HL-60/S4 treated with retinoic acid at 250 ng/mL for 4 days and 3 days (cell line): ENCODE measurements at regions not wholly inside any gene's neighbourhood (a gene's known extent, or its start where the extent isn't known, plus 50 kb on each side); places are given as distances from the start of the nearest gene placed in this dataset.
"Not testable (repeated sequence)": the region's sequence is repeated elsewhere in the genome, so short reads cannot be mapped to it uniquely, and the experiment has no call there.

Experiments
- in situ Hi-C: fragments of 300-500 bp; cut with MboI; formaldehyde crosslinking; loops from 2 replicates; pipeline ENCODE4 v1.7.0; 2022; ENCODE audit warnings: low sequenced_read_pairs

DNA sequence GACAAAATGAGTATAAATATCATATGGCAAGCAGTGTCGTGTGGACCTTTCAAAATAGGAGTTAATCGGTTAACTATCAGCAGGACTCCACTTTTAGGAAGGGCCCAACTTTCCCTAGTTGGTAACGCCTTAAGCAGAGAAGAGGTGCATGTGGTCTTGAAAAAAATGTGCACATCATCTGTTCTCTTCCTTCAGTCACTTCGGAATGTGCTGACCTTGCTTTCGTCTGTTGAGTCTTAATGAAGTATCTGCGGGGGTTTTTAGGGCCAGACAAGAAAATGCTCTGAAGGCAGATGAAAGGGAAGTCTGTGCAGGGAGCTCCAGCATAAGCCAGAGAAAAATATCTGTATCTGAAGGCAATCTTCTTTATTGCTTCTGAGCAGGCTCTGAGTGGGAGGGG lies 185.2 kb downstream of the AEBP2 start:
- in situ Hi-C loops: no loop called here

DNA sequence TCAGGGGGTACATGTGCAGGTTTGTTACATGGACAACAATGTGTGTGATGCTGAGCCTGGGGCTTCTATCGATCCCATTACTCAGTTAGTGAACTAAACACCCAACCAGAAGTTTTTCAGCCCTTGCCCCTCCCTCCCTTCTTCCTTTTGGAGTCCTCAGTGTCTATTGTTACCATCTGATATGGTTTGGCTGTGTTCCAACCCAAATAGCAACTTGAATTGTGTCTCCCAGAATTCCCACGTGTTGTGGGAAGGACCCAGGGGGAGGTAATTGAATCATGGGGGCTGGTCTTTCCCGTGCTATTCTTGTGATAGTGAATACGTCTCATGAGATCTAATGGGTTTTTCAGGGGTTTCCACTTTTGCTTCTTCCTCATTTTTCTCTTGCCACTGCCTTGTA lies 186.3 kb downstream of the AEBP2 start:
- in situ Hi-C loops: not testable (repeated sequence)

DNA sequence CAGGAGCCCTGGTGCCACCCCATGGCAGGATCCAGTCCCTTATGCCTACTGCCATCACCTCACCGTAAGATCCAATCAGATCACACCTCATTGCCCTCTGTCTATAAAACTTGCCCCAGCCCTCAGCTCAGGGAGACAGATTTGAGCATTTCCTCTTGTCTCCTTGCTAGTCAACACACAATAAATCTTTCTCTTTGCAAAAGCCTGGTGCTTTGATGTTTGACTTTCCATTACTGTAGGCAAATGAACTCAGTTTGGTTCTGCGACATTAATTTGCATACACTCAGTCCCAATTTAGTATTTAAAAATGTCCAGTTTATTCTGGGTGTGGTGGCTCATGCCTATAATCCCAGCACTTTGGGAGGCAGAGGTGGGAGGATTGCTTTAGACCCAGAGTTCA lies 188.4 kb downstream of the AEBP2 start:
- in situ Hi-C loops: no loop called here

DNA sequence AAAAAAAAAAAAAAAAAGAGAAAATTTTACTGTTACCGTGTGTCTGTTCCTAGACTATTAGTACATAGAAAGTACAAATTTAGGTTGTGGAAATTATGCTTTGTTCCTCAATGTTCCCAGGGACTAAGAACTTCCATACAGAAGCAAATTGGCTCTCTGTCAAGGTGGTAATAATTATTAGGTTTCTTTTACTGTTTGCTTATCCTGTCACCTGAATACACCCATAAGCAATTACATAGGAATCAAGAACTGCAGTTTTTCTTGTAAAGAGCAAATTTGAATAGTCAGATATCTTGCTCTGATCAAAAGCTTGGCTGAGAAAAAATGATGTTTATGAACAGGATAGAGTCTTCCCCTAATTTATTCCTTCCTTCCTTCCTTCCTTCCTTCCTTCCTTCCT lies 191.2 kb downstream of the AEBP2 start:
- in situ Hi-C loops: no loop called here

DNA sequence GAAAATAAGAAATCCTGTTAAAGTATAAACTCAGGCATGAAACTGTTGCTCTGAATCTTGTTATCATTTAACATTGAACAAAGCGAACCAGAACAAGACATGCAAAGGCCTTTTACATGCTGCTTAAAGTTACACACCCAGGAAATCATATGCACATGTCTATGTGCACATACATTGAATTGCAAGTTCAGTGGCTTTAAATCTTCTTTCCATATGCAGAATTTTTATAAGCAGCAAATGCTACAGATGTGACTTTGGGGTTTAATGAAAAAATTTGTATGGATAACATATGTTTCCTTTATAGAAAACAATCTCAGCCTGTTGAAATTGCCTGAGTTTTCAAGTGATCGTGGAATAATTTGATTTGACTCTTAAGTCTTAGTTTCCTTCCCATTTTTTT lies 193.9 kb downstream of the AEBP2 start:
- in situ Hi-C loops: no loop called here

DNA sequence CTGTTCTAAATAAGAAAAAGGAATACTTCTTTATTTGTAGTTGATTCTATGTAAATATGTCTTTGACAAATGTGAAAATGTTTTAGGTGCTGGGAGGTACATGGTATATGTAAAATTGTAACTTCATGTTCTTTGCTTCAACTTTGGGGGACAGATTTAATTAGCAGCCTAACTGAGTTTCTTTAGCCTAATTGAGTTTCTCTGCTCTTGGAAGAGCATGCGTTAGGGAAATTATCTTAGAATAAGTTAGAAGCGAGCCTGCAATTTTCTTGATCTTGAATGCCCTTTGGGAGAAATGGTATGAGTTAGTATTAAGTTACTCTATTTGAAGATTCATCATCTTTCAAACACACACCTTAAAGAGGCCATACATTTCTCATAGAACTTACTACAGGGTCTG lies 194.3 kb downstream of the AEBP2 start:
- in situ Hi-C loops: no loop called here

DNA sequence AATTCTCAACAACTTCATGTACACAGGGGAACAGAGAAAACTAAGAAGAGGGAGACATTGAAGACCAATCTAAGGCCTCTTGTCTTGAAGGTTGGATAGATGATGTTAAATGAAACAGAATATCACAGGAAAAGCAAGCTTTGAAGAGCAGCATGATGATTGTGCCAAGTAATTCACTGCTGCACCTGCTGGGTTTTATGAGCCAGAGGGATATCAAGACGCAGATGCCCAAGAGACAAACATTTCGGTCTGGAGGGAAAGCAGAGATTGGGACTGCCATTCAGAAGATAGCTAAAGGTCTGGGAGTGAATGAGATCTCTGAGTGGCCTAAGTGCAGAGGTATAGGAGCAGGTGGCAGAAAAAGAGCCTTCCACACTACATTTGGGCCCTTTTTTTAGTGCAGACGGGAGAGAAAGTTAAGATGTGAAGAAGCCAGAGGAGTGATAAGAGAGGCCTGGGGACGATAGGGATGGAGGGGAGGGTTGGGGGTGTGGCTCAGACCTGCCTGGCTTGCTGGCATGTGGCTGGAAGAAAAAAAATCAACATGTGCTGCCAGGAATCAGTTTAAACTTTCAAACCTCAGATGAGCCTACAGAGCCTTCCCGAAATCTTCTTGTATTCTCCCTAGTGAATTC lies 200.6 kb downstream of the AEBP2 start:
- in situ Hi-C loops: no loop called here

DNA sequence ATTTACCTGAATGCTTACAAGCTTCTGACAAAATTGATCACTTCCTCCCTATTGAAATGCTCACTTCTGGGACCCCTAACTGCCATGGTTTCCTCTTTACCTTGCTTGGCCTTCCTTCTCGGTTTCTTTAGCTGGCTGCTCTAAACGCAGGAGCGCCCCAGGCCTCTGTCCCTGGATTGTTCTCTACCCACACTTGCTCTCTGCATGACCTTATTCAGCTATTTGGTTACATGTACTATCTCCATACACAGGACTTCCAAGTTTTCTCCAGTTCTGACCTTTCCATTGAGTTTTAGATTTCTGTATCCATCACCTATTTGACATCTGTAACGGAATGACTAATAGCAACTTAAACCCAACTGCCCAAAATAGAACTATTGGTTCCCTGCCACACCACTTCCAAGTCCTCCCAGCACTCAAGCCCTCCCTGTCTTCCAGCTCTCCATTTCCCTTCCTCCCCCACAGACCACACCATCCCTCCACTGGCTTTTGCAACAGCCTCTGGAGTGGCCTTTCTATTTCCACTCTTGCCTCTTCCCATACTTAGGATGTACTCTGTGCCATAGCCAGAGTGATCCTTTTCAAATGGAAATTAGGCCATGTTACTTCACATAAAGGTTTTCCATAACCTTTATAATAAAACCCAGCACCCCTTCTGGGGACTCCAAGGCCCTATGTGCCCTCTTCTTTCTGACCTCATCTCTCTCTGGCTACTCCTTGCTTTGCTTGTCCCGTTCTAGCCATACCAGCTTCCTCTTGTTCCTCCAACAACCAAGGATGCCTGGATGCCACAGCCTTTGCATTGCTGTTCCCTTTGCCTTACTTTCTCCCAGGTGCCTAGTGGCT lies 202.2 kb downstream of the AEBP2 start:
- in situ Hi-C loops: no loop called here

DNA sequence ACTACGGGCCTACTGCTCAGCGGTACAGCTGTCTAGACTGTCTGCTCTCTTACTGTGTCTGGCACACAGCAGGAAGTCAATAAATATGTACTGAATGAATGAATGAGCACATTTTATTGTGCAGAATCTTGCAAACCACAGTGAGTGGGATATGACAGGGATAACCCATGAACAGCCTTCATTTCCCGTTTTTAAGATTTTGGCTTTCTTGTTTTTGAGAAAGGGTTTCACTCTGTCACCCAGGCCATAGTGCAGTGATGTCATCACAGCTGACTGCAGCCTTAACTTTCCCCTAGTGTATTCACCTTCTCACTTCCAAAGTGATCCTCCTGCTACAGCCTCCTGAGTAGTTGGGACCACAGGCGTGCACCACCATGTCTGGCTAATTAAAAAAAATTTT lies 203.1 kb downstream of the AEBP2 start:
- in situ Hi-C loops: no loop called here

DNA sequence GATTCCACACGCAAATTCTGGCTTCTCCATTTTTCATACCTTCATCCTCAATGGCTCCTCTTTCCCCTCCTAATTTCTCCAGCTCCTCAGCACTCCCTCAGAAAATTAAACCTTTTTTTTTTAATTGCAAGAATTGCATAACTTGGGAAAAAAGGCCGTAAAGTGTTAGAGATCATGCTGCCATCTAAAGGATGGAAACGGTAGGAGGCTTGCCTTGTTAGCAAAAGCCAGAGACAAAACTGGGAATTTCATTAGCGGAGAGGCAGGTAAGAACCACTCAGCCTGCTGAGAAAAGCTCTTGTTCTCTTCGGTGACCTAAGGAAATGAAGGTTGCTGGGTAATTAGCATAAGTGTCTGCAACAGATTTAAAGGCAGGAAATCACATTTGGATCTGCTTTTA lies 204.3 kb downstream of the AEBP2 start:
- in situ Hi-C loops: no loop called here

DNA sequence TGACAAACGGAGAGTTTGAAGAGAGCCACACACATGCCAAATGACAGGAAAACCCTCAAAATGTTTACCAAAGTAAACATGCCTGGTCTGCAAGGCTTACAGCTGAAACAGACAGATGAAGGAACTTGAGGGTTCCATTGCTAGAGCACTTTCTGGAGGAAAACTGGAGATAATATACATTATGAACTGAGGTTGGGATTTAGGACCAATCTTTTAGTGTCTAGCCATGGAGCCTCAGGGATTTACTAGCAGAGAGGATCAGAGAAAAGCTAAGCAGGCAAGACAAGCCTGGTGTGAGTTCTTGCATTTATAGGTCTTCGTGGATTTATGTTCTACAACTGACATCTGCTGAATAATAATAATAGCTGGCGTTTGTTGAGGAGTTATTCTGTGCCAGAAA lies 205.3 kb downstream of the AEBP2 start:
- in situ Hi-C loops: no loop called here

DNA sequence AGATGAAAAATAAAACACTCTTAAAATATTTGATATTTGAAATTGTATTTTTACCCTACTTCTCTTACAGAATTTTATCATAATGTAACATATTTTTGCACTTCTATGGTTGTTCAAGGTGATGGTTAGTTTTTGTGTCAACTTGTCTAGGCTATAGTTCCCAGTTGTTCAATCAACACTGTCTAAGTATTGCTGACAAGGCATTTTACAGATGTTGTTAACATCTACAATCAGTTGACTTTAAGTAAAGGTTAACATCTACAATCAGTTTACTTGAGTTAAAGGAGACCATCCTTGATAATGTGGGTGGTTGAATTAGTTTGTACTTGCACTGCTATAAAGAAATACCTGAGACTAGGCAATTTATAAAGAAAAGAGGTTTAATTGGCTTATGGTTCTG lies 206.5 kb downstream of the AEBP2 start:
- in situ Hi-C loops: no loop called here

DNA sequence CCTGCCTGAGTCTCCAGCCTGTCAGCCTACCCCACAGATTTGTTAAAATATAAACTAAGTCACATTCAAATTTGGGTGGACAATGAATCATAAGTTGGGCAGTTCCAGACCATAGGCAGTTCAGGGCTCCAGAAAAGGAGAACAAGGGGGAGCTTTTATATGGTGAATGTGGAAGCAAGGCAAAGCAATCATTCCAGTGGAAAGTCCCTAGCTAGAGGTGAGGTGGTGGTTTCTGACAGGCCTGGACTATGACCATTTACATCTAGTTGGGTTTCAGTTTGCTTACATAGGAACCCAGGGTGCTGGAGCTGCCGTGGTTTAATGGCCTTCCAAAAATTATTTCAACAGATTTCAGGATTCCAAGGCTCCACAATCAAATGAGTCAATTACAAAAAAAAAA lies 207.3 kb downstream of the AEBP2 start:
- in situ Hi-C loops: no loop called here

DNA sequence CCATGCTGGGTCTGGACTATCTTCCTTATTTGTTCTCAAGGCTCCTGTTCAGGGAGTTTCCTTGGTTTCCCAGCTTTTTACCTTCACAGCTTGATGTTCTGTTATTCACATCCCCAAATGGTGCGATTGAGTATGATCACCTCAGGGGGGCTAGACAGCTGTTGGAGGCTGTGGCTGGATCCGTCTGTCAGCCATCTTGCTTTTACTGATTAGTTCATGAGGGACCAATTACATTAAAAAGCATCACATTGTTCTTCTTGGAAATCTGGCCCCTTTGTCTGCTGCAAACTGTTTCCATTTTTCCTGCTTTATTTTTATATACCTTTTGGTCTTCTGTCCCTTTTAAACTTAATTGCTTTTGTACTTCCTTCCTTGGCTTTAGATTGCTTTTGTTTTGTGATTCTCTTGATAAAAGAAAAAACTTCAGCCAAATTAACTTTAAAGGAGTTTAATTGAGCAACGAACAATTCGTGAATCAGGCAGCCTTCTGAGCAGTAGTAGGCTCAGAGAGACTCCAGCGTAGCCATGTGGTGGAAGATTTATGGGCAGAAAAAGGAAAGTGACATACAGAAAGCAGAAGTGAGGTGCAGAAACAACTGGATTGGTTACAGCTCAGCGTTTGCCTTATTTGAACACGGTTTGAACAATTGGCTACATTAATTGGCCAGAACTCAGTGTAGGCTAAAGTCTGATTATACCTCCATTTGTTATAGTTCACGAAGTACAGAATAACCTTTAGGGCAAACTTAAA lies 208.7 kb downstream of the AEBP2 start:
- in situ Hi-C loops: no loop called here

DNA sequence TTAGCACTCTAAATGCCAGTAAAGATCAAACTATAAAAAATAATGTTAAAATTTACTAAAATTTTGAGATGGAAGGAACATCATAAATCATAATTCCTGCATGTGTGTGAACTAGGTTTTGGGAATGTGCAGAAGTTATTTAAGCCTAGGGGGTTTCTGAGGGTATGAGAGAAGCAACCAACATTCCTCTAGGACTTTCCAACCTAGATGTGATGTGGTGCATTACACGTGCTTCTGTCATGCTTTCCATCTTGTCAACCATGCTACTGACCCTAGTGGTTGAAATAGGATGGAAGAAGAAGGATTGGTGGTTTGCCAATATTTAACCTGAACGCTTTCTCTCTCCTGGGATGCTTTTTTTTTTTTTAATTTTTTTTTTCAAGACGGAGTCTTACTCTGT lies 209.3 kb downstream of the AEBP2 start:
- in situ Hi-C loops: no loop called here

DNA sequence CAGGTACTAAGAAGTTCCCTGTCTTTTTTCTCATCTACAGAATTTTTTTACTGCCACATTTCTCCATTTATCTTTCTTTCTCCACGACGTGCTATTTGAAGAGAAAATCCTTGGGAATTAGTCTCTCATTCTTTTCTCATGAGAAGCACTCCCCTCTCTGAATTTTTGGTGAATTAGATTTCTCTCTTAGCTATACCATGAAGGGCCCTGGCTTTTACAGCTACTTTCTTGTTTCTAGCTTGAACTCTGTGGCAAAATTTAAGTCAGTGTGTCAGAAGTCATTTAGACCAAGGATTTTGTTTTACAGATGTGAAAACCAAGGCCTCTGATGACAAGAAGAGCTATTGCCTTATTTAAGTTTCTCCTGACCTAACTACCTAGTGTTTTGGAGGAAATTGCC lies 213.1 kb downstream of the AEBP2 start:
- in situ Hi-C loops: no loop called here

DNA sequence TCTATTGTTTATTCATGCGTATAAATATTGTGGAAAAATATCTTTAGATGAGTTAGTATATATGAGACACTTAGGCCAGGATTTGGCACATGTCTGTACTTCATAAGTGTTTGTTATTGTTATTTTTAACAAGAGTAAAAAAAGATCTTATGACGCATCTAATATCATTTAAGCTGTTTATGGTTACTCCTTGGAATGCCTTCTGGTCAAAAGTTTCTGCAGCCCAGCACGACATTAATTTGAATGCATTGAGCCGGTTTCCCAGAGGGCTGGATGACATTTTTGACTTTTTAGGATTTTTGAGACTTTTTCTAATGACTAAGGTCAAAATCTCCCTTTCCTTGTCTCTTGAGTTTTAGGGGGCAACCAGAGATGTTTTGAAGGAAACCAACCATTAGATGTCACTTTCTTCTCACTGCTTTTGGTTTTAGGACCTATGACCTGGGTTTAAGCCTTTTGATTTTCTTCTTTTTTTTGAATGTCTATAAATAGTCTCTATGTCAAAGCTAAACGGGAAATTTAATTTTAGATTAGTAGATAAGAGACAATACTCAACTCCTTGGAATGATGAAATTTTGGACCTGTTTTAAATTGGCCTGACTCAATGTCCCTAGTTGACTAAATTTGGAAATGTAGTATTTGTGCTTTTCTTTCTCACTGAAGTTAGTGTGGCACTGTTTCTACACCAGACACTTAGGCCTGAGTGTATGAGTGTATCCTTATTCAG lies 215.5 kb downstream of the AEBP2 start:
- in situ Hi-C loops: no loop called here

DNA sequence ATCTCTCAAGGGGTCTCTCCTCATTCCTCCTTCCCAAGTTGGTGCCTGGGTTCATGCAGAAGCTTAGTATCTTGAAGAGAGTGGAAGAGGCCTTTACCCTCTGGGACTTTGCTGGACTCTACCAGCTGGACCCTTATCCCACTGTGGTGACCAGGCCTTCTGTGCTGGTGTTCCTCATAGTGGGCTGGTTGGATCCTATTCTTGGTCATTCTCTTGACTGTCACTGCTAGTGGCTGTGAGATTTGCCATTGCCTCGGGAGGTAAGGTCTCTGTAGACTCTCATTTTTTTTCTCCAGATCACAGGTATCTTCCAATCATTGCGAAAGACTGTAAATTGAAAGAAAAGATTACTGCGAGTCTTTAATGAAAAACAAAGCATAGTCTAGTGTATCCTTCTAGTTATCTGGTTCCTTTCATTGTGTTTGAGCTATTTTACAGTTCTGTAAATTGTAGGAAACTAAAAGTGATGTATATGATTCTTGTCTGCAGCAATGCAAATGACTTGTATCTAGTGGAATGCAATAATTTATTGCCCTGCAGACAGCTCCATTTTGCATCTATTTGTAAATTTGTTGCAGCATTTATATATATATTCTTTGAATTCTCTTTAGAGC lies 217.9 kb downstream of the AEBP2 start:
- in situ Hi-C loops: no loop called here

DNA sequence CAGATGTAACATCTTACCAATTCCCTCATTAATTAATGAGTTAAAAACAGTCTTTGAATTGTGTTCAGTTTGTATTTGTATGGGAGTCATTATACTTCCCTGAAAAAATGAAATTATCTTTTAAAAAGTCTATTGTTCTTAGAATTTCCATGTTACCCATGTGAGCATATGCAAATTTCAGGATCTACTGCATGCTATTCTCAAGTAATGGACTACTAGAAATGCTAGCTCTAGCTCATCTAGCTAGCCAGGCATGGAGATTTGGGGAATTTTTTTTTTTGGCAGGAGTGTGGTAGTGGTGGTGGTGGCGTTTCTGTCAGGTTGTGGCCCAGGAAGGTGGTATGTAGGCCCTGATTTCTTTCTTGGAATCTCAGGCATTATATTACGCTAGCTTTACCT lies 218.4 kb downstream of the AEBP2 start:
- in situ Hi-C loops: no loop called here

DNA sequence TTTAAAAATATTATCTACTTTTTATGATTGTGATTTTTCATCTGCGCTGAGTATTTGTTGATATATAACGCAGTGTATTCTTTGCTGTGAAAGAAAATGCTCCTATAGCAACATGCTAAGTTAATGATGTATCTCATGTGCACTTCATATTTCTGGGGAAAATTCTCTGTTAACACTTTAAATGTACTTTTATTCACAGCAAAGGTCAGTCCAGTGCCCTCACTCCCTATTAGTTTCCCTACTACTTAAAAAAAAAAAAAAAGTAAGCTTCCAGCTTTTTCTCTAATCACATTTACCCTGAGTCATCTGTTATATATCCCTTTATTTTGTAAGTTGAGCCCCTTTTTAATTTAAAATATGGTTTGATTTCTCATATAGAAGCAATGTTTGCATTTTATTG lies 219.8 kb downstream of the AEBP2 start:
- in situ Hi-C loops: no loop called here

DNA sequence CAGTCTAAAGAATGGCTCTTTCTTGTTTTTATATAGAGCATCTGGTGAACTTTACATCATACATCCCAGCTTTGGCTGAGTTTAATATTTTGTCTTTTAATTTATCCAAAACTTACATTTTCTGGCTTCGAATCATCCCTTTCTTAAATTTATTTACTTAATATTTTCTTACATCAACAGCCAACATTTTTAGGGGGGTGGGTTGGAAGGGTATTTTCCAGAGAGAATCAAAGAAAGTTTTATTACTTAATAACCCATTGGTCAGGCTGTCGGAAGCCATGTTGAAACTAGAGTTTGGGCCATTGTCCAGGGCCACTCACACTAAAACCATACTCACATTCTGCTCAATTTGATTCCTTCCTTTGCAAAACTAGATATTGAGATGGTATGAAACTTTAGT lies 220.2 kb downstream of the AEBP2 start:
- in situ Hi-C loops: no loop called here
